Posterior cingulate gyrus (tissue), 11 donors: ENCODE measurements at regions not wholly inside any gene's neighbourhood (a gene's known extent, or its start where the extent isn't known, plus 50 kb on each side); places are given as distances from the start of the nearest gene placed in this dataset.

Source experiments
- DNase-seq, 10 donors: peaks; one replicate each; pipeline versions ENCODE4 v3.0.0 to v3.0.0-alpha.2; 2020 to 2021; ENCODE audit warnings: mixed read lengths in 3 of 10
- intact Hi-C: fragments of 100-400 bp; cut with DNase I; formaldehyde crosslinking; loops from one replicate; pipeline ENCODE4 v1.15.1; 2023

DNA sequence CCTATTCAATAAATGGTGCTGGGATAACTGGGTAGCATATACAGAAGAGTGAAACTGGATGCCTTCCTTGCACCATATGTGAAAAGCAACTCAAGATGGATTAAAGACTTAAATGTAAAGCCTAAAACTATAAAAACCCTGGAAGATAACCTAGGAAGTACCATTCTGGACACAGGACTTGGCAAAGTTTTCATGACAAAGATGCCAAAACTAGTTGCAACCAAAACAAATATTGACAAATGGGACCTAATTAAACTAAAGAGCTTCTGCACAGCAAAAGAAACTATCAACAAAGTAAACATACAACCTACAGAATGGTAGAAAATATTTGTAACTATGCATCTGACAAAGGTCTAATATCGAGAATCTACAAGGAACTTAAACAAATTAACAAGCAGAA lies 129.1 kb upstream of the CTBP2 start:
- intact Hi-C loops: no loop called here
- no peak for DNase-seq

DNA sequence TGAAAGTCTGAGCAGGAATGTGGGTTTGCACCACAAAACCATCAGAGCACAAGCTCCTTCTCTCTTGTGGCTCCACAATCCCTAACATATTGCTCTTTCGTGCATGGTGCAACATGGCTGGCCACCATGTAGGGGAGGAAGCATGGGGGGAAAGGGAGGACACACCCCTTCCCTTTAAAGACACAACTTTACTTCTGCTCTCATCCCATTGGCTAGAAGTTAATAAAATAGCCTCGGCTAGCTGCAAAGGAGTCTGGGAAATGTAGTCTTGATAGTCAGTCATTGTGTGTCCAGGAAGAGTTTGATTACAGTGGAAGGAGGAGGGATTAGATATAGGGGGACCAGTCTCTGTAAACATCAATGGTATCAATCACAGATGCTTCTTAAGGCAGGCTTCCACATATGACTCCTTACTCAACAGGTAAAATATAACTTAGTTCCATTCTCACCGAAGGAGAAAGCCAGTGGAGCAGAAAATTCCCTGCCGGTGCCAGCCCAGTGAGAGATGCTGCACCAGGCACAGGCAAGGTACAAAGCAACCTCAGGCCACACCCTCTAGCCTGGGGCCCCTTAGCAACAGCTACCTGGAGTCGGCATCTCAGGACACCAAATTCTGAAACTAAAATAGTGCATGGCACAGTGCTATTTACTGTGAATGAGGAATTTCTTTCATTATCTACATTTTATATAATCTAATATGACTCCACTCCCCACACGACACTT lies 124.7 kb upstream of the CTBP2 start:
- no peak for DNase-seq
- intact Hi-C loops: no loop called here

DNA sequence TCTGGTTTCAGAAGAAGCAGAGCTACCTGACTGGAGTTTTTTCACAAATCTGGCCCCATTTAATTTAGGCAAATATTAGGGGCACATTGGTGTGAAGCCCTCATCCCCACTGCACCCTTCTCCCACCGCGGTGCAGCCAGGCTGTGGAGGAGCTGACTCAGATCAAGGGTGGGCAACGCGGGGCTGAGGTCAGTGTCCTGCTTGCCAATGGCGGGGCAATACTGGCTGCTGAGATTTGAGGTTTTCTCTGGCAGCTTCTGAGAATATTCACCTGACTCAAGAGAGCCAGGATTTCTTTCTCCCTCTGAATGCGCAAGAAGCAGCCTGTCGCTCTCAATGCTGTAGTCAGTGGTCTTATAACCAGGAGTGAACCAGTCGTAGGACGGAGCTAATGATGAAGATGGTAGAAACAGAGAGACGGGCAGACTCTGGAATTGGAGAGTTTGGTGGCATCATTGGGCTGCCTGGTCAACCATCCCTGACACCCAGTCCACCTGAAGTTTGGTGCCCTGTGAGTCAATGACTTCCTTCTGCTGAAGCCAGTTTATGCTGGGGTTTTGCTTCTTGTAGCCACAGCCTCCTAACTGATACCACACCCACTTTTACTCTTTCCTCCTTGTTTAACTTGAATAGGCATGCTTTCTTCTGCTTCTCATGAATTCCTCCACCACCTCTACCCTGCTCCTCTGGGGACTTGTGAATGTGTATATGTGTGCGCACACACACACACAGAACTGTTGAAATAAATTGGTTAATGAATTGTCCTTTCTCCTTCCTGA lies 123.7 kb upstream of the CTBP2 start:
- no peak for DNase-seq
- intact Hi-C loops: no loop called here

DNA sequence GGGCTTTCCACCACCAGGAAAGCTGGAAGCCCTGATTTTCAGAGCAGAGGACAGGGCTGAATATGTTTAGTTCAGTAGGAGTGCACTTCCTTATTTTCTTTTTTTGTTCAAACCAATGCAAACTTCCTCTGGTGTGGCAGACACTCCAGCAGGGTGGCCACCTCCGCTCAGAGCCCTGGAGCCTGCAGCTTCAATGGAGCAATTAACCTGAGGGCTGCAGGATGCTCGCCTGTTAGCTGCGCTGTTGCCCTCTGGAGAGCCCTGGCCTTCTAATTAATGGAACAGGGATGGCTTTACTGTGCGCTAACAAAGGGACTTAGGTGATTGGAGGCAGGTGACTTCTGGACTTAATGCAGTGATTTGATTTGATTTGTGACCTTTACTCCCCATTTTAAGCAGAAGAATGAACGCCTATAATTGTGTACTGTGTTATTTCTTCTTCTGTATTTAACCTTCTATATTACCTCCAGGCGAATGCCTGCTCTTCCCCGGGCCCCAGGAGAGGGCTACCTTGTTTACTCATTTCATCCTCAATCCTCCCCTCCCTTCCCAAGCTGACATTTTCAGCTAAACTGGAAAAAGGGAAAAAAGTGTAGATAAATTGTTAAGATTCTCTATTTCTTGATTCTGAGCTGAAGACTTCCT lies 123.0 kb upstream of the CTBP2 start:
- no peak for DNase-seq
- intact Hi-C loops: no loop called here

DNA sequence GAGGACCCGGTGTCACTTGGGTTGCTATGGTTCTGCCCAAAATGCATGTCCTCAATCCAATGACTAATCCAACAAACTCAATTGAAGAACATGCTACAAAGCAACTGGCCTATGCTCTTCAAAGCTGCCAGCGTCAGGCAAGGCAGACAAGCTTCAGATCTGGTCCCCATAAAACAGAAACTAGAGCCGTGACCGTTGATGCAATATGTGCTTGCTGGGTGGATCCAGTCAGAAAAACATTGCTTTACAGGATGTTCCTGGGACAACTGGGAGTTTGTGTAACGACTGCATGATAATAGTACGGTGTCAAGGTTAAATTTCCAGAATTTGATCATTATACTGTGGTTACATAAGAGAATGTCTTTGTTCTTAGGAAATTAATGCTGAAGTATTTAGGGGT lies 120.7 kb upstream of the CTBP2 start:
- intact Hi-C loops: no loop called here
- DNase-seq: no peak

DNA sequence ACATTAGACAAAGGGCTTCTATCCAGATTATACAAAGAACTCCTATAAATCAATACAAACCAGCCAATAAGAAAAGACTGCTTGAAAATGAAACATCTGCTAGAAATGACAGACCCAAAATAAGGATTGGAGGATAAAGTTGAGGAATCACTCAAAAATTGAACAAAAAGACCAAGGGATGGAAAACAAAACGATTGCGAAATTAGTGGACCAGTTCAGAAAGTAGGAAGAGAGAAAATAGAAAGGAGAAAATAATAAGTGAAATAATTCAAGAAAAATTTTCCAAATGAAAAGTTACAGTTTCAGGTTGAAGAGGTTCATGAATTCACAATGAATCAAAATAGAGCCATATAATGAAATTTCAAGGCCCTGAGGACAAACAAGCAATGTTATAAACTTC lies 115.8 kb upstream of the CTBP2 start:
- intact Hi-C loops: no loop called here
- DNase-seq: no peak

DNA sequence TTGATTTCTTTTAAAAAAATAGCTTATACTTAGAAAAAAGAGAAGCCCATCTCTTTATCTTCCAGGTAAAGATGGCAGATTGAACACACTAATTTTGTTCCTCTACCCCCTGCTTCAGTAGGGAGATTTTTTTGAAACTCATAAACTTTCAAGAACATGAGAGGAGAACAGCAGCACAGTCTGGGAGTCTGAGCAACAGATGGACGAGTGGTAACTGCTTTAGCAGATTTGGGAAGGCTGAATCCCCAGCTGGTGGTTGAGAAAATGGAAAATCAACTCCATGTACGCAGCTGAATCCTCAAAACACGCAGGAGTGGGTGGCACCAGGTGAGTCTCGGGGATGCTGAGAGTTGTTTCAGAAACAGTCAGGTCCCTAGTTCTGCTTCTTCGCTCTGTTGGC lies 114.6 kb upstream of the CTBP2 start:
- intact Hi-C loops: no loop called here
- DNase-seq: no peak

DNA sequence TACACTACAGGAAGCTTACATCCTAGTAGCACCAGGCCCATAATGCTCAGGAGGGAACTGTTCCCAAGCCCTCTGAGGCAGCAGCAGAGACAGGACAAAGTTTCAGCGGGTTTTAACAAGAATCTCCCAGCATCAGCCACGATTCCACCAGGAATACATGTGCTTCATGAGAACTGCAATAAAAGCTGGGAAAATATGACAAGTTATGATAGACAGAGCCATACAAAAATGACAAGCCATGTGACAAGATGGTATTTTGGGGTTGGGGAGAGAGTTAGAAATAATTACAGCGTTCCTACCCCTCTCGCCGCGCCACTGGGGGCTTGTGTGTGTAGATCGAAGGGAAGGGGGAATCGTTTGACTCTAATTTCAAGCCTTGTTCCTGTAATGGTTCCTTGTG lies 112.7 kb upstream of the CTBP2 start:
- no peak for DNase-seq
- intact Hi-C loops: no loop called here

DNA sequence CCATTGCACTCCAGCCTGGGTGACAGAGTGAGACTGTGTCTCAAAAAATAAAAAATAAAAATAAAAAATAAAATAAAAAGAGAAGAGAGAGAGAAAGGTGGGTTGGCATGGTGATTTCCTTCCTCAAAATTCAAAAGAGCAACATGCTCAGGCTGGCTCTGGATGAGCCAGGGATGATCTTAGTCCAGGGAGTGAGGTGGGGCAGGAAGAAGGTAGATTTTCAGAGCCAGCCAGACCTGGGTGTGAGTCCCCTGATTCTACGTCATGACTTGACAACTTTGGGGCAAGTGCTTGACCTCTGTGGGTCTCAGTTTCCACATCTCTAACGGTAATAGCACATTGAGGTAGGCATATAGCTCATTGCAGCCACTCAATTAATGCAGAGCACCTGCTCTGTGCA lies 109.4 kb upstream of the CTBP2 start:
- DNase-seq: no peak
- intact Hi-C loops: no loop called here

DNA sequence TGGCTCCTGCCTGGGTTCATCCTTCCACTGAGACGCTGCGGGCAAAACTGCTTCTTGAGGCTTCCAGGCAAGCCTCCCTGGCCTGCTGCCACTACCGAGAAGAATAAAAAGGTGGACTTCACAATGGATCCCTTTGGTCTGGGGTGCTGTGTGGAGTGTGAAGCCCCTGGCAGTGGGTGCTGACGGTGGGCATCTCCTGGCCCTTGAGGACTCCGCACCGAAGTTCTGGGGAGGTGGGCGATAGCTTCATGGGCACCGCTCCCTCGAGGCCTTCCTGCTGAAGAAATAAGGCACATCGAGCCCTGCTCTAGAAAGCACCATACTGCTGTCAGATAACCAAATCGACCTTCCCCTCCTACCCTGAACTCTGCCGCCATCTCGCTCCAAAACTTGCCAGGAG lies 106.6 kb upstream of the CTBP2 start:
- no peak for DNase-seq
- intact Hi-C loops: no loop called here

DNA sequence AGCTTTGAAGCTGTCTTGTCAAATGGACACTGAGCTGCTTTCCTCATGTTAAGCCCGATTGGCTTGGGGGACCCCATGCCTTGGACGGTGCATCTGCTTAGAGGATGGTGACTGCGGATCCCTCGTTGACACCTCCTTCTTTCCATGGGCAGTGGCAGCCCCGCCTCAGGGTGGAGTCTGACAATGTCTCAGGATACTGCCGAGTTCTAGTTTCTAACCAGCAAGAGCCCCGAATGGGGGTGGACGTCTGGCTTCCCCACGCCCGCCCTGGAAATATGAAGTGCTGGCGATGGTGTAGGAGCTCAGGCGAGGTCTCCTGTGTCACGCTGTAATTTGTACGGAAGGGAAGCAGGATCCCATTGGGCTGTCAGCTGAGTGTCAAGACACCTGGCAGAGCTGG lies 106.2 kb upstream of the CTBP2 start:
- intact Hi-C loops: no loop called here
- DNase-seq: no peak

DNA sequence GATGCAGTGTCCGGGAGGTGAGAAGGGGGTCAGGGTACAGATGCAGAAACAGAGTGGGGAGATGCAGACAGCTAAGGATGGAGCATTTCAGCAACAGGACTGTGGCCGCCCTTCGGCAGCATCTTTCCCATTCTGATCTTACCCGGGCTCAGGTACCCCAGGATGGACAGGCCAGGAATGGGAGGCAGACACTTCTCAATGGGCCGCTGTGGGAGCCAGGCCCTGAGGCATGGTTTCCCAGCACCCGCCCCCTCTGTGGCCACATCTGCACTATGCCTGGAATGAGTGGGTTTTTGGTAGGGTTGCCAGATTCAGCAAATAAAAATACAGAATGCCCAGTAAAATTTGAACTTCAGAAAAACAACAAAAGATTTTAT lies 105.2 kb upstream of the CTBP2 start:
- no peak for DNase-seq
- intact Hi-C loops: no loop called here

DNA sequence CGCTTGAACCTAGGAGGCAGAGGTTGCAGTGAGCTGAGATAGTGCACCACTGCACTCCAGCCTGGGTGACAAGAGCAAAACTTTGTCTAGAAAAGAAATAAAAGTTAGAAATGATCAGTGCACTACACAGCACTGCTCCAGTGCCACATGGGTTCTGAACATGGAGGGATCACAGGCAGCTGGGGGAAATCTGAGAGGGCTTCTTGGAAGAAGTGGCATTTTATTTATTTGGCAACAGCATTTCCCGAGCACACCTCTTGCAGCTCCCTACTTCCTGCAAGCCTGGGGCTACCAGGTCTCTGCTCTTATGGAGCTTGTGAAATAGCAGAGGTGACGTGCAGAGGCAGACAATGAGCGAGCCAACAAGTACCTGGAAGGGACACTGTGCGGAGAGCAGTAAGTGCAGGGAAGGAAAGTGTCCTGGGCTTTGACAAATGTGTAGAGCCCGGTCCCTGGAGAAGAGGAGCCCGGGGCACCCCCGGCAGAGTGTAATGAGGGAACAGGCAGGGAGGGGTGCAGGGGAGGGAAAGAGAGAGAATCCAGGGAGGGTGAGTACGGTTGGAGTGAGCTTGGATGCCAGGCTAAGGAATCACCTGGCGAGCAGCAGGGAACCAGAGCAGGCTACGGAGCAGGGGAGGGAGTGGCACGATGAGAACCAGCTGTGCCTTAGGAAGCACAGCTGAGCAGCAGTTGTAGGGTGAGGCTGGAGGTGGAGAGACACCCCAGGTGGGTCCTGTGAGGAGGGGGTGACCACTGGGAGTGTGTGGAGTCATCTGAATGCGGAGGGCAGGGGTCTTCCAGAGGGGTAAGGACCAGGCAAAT lies 104.6 kb upstream of the CTBP2 start:
- no peak for DNase-seq
- intact Hi-C loops: no loop called here

DNA sequence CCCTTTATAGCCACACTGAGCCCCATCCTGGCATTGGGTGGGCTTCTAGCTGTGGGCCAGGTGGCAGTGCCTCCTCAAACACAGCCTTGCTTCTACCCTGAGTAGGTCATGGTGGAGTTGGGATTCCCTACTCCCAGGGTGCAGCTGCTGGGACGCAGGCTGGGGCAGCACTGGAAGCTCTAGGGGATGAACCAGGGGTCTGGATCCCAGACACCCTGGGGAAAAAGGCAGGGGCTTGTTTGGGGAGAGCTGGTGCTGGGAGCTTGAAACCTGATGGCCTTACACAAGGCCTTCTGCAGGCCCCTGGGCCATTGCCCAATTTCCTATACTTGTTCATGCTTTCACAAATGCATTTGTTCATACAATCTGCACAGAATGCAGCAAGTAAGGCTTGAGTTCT lies 103.7 kb upstream of the CTBP2 start:
- intact Hi-C loops: no loop called here
- no peak for DNase-seq

DNA sequence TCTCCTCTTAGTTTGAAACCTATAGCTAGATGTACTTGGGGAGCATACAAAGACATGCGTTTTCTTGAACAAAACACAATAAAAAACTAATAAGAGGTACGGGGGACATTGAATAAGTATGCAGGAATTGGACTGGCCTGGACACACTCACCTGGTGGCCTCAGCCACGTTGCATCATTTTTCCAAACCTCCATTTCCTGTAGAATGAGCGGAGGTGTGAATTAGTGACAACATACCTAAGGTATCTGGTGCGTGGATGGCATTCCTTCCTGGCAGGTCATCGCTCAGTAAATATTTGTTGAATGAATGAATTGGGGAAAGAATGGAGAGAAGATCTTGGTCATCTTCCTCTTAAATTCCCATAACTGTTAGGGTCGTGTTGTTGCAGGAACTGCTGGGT lies 103.2 kb upstream of the CTBP2 start:
- DNase-seq: no peak
- intact Hi-C loops: no loop called here

DNA sequence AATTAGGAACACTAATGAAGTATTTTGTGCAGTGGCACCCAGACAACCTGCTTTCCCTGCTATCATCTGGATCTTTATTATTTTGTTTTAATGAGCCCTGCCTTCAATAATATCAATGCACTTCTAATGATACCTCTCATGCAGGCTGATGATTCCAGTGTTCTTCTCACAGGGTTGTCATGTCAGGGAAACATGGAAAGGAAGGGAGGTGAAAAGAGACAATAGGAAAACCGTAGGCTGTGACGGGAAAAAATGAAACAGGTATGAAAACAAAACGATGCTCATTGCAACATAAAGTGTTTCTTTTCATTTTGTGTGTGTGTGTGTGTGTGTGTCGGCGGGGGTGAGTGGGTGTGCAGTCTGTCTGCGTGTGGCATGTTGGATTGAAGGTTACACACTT lies 102.6 kb upstream of the CTBP2 start:
- no peak for DNase-seq
- intact Hi-C loops: no loop called here

DNA sequence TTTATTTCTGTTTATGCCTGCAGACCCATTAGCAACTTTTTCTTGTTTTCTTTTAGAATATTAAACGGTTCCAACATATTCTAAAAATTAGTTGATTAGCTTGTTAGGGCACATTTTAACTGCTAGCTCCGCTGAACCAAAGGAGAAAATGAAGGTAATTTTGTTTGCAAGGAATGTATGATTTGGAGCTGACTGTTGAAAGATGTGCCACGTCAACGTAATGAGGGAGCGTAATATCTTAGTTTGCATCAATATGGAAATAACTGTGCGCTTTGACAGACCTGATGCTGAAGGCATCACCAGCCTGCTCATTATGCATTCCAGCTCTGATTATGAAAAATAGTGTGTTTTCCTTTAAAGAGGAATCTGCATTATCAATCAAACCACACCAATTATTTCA lies 102.0 kb upstream of the CTBP2 start:
- intact Hi-C loops: no loop called here
- DNase-seq: no peak

DNA sequence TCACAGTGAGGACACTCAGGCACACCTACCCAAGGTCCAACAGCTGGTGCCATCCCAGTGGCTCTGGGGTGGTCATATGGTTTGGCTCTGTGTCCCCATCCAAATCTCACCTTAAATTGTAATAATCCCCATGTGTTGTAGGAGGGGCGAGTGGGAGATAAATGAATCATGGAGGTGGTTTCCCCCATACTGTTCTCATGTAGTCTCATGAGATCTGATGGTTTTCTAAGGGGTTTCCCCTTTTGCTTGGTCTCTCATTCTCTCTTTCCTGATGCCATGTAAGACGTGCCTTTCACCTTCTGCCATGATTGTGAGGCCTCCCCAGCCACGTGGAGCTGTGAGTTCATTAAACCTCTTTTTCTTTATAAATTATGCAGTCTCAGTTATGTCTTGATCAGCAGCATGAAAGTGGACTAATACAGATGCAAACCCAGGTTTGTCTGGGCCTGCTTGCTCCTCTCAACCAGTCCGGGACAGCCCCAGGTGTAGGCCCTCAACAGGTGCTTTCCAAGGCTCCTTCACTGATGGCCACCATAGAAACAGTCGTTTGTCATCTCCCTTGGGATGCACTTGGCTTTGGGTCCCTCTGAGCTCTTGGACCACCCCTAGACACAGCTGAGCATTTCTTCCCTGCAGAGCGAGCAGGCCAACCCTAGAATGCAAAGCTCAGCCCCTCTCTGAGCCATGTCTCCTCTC lies 101.3 kb upstream of the CTBP2 start:
- no peak for DNase-seq
- intact Hi-C loops: no loop called here

DNA sequence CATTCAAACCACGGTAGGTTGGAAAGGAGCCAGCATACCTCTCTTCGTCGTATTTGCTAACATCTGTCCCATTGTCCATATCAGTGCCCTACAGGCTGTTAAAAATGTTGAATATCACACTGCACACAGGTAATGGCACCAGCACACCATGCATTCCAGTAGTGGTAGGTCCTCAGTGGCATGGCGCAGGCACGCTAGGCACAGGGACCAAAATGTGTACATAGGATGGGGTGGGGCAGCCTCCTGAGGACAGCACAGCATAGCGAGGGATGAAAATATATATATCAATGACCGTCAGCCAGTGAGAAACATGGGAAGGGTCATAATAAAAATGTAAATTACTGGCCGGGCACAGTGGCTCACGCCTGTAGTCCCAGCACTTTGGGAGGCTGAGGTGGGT lies 99.9 kb upstream of the CTBP2 start:
- DNase-seq: no peak
- intact Hi-C loops: no loop called here

DNA sequence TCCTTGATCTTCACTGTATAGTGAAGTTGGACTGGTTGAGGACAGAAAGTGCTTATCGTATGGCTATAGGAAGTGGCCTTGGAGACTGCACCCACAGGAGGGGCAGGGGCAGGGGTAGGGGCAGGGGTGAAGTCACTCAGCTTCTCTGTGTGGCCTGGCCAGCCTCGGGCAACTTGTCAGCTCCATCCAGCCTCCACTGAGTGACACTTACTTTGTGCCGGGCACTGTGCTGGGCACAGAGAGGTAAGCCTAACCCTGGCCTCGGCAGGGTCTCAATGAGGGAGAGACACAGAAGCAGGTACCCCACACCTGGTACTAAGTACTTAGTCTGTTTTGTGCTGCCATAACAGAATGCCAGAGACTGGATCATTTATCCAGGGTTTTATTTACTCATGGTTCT lies 99.3 kb upstream of the CTBP2 start:
- DNase-seq: no peak
- intact Hi-C loops: no loop called here

DNA sequence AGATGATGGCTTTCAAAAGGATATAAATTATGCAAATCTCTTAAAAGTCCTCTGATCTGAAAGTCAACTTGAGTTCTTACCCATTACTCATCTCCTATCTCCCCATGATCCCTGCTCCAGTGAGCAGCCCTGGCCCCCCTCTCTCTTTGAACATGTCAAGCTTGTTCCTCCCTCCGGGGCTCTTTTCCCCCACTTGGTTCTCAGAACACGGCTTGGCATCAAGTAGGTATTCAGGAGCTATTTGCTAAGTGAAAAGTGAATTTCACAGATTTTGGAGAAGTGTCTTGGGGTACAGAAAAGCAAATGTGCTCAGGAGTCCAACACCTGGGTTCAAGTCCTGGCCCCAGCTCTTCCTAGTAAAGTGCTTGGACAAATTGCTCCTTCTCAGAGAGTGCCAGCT lies 98.3 kb upstream of the CTBP2 start:
- no peak for DNase-seq
- intact Hi-C loops: no loop called here
